Osteocyte (in vitro differentiated cells): ENCODE measurements at regions not wholly inside any gene's neighbourhood (a gene's known extent, or its start where the extent isn't known, plus 50 kb on each side); places are given as distances from the start of the nearest gene placed in this dataset.

Source experiments
- DNase-seq: peaks from one replicate; pipeline ENCODE4 v3.0.0; 2021; ENCODE audit warnings: mixed read lengths; ENCODE audit not compliant: unreplicated experiment; ENCODE audit errors: extremely low spot score
- H3K27ac Mint-ChIP-seq: one replicate; pipeline ENCODE4 v1.8.0; 2021; ENCODE audit warnings: mild to moderate bottlenecking, mixed read lengths; ENCODE audit not compliant: unreplicated experiment
- H3K27me3 Mint-ChIP-seq: one replicate; pipeline ENCODE4 v1.8.0; 2021; ENCODE audit warnings: mixed read lengths; ENCODE audit not compliant: unreplicated experiment
- H3K36me3 Mint-ChIP-seq: one replicate; pipeline ENCODE4 v1.8.0; 2021; ENCODE audit warnings: mixed read lengths; ENCODE audit not compliant: unreplicated experiment
- H3K4me1 Mint-ChIP-seq: one replicate; pipeline ENCODE4 v1.8.0; 2021; ENCODE audit warnings: mixed read lengths; ENCODE audit not compliant: unreplicated experiment
- H3K4me3 Mint-ChIP-seq: one replicate; pipeline ENCODE4 v1.8.0; 2021; ENCODE audit warnings: mild to moderate bottlenecking, moderate library complexity, mixed read lengths; ENCODE audit not compliant: unreplicated experiment
- H3K9me3 Mint-ChIP-seq: one replicate; pipeline ENCODE4 v1.8.0; 2021; ENCODE audit warnings: mixed read lengths; ENCODE audit not compliant: unreplicated experiment
- TF ChIP-seq, protein P1 (sequence below): fragments of 200-600 bp; sonication (generic); IDR thresholded peaks from 2 replicates; pipeline ENCODE4 v1.5.0; 2021; ENCODE audit warnings: antibody characterized with exemption, mild to moderate bottlenecking, moderate library complexity

GRCh38 chr9:7246917-7247522 is 489.2 kb downstream of the KDM4C start:
- Mint-ChIP-seq H3K27ac (no peak overlapping the region), H3K4me3 (no peak overlapping the region), H3K4me1 (no peaks in the 10 kb centered on the region), H3K27me3 (peaks cover 19% of the 10 kb centered on the region), H3K36me3 (no peaks in the 10 kb centered on the region), H3K9me3 (no peaks in the 10 kb centered on the region)
- DNase-seq, result no peak
- TF ChIP-seq, protein P1, sequence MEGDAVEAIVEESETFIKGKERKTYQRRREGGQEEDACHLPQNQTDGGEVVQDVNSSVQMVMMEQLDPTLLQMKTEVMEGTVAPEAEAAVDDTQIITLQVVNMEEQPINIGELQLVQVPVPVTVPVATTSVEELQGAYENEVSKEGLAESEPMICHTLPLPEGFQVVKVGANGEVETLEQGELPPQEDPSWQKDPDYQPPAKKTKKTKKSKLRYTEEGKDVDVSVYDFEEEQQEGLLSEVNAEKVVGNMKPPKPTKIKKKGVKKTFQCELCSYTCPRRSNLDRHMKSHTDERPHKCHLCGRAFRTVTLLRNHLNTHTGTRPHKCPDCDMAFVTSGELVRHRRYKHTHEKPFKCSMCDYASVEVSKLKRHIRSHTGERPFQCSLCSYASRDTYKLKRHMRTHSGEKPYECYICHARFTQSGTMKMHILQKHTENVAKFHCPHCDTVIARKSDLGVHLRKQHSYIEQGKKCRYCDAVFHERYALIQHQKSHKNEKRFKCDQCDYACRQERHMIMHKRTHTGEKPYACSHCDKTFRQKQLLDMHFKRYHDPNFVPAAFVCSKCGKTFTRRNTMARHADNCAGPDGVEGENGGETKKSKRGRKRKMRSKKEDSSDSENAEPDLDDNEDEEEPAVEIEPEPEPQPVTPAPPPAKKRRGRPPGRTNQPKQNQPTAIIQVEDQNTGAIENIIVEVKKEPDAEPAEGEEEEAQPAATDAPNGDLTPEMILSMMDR, result no peak

DNA sequence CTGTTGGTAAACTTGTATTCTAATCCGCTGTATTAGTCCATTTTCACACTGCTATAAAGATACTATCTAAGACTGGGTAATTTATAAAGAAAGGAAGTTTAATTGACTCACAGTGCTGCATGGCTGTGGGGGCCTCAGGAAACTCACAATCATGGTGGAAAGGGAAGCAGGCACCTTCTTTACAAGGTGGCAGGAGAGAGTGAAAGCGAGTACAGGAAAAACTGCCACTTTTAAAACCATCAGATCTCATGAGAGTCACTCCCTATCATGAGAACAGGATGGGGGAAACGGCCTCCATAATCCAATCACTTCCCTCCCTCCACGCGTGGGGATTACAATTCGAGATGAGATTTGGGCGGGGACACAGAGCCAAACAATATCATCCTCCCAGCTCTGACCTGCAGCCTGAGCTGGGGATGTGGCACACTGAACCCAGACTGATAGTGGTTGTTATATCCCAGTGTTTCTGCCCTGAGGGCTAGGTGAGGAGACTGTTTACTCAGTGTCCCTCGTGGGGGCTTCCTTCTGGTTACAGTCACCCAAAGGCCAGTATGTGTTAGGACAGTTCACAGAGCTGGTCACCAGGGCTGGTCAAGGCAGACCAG is 488.3 kb downstream of the KDM4C start:
- Mint-ChIP-seq H3K4me1 (no peaks in the 10 kb centered on the region), H3K36me3 (no peaks in the 10 kb centered on the region), H3K27ac (no peak overlapping the region), H3K27me3 (peaks cover 16% of the 10 kb centered on the region), H3K4me3 (no peak overlapping the region), H3K9me3 (no peaks in the 10 kb centered on the region)
- no peak for DNase-seq
- TF ChIP-seq, protein P1, result no peak

DNA sequence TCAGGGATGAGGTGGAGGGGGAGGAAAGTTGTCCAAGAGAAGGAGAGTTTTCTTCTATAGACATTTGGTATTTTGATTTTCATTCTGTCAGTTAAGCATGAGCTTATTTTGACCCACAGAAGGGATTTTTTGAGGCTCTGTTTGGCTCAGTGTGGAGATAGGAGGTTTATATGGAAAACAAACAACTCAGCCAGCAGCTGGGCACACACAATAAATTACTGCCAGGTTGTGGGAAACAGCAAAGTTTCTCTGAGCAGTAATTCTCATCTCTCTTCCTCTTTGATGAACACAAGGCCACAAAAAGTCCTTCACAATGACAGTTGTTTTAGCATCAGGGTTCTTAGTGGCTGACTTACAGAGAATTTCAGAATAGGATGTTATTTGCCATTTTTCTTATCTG is 486.1 kb downstream of the KDM4C start:
- H3K4me3 Mint-ChIP-seq, result no peak overlapping the region

DNA sequence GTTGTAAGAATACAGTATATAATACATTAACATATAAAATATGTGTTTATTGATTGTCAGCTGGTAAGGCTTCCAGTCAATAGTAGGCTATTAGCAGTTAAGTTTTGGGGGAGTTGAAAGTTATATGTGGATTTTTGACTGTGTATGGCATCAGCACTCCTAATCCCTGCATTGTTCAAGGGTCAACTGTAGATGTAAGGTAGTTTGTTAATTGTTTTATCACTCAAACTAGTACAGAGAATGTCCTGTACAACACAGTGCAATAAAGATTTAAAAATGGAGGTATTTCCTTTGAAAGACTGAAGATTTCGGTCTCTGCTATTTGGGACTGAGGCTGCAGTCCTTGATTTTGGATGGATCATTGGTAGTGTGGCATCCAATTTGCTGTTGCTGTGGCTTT is 484.4 kb downstream of the KDM4C start:
- no peaks in the 10 kb centered on the region for H3K4me1 Mint-ChIP-seq
- H3K4me3 Mint-ChIP-seq, result no peak overlapping the region
- no peaks in the 10 kb centered on the region for H3K36me3 Mint-ChIP-seq
- no peak overlapping the region for H3K27ac Mint-ChIP-seq
- TF ChIP-seq, protein P1, result no peak
- peaks cover 5% of the 10 kb centered on the region for H3K27me3 Mint-ChIP-seq
- no peak for DNase-seq
- no peaks in the 10 kb centered on the region for H3K9me3 Mint-ChIP-seq

More for the DNA sequence above, 486.1 kb downstream of the KDM4C start:
- Mint-ChIP-seq H3K9me3 (no peaks in the 10 kb centered on the region), H3K4me1 (no peaks in the 10 kb centered on the region), H3K27ac (no peak overlapping the region), H3K27me3 (peaks cover 5% of the 10 kb centered on the region), H3K36me3 (no peaks in the 10 kb centered on the region)
- no peak for DNase-seq
- TF ChIP-seq, protein P1, result no peak

DNA sequence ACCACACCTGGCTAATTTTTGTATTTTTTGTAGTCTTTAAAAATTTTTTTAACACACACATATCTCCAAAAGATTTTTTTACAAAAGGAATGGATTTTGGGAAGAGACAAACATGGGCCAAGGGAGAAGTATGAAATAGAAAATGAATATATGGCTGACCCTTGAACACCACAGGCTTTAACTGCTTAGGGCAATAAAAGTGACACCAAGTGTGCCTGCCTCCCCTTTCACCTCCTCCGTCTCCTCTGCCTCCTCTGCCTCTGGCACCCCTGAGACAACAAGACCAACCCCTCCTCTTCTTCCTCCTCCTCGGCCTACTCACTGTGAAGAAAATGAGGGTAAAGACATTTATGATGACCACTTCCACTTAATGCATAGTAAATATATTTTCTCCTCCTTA is 483.9 kb downstream of the KDM4C start:
- no peaks in the 10 kb centered on the region for H3K4me1 Mint-ChIP-seq
- TF ChIP-seq, protein P1, result no peak
- DNase-seq, result no peak
- no peak overlapping the region for H3K27ac Mint-ChIP-seq
- H3K4me3 Mint-ChIP-seq, result no peak overlapping the region
- H3K27me3 Mint-ChIP-seq, result peaks cover 5% of the 10 kb centered on the region
- H3K36me3 Mint-ChIP-seq, result no peaks in the 10 kb centered on the region
- H3K9me3 Mint-ChIP-seq, result no peaks in the 10 kb centered on the region
